ENCODE measurements at regions not wholly inside any gene's neighbourhood (a gene's known extent, or its start where the extent isn't known, plus 50 kb on each side); places are given as distances from the start of the nearest gene placed in this dataset.

DNA sequence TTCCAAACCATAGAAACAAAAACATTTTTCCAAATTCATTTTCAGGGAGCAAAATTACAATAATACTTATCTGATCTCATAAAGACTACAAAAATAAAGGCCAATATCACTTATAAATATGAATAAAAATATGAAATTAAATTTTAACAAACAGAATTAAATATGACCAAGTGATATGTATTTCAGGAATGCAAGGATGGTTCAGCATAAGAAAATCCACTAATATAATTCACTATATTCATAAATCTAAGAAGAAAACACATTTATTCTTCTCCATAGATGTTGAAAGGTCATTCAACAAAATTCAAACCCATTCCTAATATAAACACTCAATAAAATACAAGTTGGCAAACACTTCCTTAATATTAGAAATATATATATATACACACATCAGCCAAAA lies 115.2 kb upstream of the TMEM168 start:
- TF ChIP-seq, protein P1, sequence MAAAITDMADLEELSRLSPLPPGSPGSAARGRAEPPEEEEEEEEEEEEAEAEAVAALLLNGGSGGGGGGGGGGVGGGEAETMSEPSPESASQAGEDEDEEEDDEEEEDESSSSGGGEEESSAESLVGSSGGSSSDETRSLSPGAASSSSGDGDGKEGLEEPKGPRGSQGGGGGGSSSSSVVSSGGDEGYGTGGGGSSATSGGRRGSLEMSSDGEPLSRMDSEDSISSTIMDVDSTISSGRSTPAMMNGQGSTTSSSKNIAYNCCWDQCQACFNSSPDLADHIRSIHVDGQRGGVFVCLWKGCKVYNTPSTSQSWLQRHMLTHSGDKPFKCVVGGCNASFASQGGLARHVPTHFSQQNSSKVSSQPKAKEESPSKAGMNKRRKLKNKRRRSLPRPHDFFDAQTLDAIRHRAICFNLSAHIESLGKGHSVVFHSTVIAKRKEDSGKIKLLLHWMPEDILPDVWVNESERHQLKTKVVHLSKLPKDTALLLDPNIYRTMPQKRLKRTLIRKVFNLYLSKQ (tag by site-specific recombination; IDR thresholded peaks at IDR 0.05; ENCODE audit: borderline replicate concordance): no peak
- TF ChIP-seq TRIM28 (IDR thresholded peaks at IDR 0.05; ENCODE audit: borderline replicate concordance, low read length) (no peak), MZF1 (tag by site-specific recombination; IDR thresholded peaks at IDR 0.05; ENCODE audit: borderline replicate concordance) (no peak), ZNF274 (IDR thresholded peaks at IDR 0.05; ENCODE audit: low read length) (no peak), ZNF274 (tag by site-specific recombination; IDR thresholded peaks at IDR 0.05; ENCODE audit: borderline replicate concordance) (no peak), ZNF184 (tag by site-specific recombination; IDR thresholded peaks at IDR 0.05) (no peak), BCL11A (tag by site-specific recombination; IDR thresholded peaks at IDR 0.05; ENCODE audit: low read depth) (no peak)
- TF ChIP-seq, protein P2, sequence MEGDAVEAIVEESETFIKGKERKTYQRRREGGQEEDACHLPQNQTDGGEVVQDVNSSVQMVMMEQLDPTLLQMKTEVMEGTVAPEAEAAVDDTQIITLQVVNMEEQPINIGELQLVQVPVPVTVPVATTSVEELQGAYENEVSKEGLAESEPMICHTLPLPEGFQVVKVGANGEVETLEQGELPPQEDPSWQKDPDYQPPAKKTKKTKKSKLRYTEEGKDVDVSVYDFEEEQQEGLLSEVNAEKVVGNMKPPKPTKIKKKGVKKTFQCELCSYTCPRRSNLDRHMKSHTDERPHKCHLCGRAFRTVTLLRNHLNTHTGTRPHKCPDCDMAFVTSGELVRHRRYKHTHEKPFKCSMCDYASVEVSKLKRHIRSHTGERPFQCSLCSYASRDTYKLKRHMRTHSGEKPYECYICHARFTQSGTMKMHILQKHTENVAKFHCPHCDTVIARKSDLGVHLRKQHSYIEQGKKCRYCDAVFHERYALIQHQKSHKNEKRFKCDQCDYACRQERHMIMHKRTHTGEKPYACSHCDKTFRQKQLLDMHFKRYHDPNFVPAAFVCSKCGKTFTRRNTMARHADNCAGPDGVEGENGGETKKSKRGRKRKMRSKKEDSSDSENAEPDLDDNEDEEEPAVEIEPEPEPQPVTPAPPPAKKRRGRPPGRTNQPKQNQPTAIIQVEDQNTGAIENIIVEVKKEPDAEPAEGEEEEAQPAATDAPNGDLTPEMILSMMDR (tag by site-specific recombination; IDR thresholded peaks at IDR 0.05): no peak
- TF ChIP-seq, protein P3, sequence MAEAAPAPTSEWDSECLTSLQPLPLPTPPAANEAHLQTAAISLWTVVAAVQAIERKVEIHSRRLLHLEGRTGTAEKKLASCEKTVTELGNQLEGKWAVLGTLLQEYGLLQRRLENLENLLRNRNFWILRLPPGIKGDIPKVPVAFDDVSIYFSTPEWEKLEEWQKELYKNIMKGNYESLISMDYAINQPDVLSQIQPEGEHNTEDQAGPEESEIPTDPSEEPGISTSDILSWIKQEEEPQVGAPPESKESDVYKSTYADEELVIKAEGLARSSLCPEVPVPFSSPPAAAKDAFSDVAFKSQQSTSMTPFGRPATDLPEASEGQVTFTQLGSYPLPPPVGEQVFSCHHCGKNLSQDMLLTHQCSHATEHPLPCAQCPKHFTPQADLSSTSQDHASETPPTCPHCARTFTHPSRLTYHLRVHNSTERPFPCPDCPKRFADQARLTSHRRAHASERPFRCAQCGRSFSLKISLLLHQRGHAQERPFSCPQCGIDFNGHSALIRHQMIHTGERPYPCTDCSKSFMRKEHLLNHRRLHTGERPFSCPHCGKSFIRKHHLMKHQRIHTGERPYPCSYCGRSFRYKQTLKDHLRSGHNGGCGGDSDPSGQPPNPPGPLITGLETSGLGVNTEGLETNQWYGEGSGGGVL (tag by site-specific recombination; IDR thresholded peaks at IDR 0.05): no peak
- TF ChIP-seq, protein P4, sequence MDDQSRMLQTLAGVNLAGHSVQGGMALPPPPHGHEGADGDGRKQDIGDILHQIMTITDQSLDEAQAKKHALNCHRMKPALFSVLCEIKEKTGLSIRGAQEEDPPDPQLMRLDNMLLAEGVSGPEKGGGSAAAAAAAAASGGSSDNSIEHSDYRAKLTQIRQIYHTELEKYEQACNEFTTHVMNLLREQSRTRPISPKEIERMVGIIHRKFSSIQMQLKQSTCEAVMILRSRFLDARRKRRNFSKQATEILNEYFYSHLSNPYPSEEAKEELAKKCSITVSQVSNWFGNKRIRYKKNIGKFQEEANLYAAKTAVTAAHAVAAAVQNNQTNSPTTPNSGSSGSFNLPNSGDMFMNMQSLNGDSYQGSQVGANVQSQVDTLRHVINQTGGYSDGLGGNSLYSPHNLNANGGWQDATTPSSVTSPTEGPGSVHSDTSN (CRISPR knock-in tag; IDR thresholded peaks at IDR 0.05): no peak
